ENCODE measurements at regions not wholly inside any gene's neighbourhood (a gene's known extent, or its start where the extent isn't known, plus 50 kb on each side); places are given as distances from the start of the nearest gene placed in this dataset.

- no peak for DNase-seq (ENCODE audit: low spot score)
Observed at GRCh38 chrX:125003746-125004446, 315.8 kb upstream of the TEX13C start.

GRCh38 chrX:125004799-125005198 is 314.9 kb upstream of the TEX13C start:
- no peak for DNase-seq (ENCODE audit: low spot score)

- no peak for DNase-seq (ENCODE audit: low spot score)
Observed at GRCh38 chrX:125005863-125006262, 313.8 kb upstream of the TEX13C start.

GRCh38 chrX:125006704-125007103 is 313.0 kb upstream of the TEX13C start:
- DNase-seq (ENCODE audit: low spot score) = no peak

- no peak for DNase-seq (ENCODE audit: low spot score)
Observed at GRCh38 chrX:125012585-125012984, 307.1 kb upstream of the TEX13C start.

GRCh38 chrX:125029131-125029530 is 290.5 kb upstream of the TEX13C start:
- DNase-seq (ENCODE audit: low spot score) = no peak
